VCaP (cell line): ENCODE measurements at regions not wholly inside any gene's neighbourhood (a gene's known extent, or its start where the extent isn't known, plus 50 kb on each side); places are given as distances from the start of the nearest gene placed in this dataset.
A peak's percentile ranks its signal among the peaks of the same experiment; 100 is the strongest.

Experiments used
- H3K27ac ChIP-seq: fragments of 450-650 bp; 2 replicates; pipeline ENCODE4 v1.5.1; 2017
- TF ChIP-seq, protein P1 (sequence below): fragments of 450-650 bp; conservative IDR thresholded peaks from 2 replicates; pipeline ENCODE4 v1.5.1; 2017; ENCODE audit warnings: mild to moderate bottlenecking, moderate library complexity

DNA sequence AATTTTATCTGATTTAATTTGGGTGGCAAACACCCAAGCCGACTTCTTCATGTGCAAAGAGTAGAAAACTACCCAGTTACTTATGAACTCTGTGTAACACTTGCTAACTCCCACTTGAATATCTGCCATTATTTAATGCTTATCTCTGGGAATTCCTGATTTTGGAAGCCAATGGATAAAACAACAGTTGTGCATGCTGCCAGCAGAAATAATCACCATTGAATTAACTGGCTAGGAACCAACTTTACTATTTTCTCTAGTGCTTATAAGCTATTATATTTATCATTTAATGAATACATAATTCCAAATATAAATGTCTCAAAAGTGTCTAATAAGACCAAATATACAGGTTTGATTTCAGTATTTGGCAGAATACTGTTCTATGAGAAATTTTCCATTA is 85.7 kb downstream of the IZUMO3 start:
- no peak overlapping the region for H3K27ac ChIP-seq
- TF ChIP-seq, protein P1, sequence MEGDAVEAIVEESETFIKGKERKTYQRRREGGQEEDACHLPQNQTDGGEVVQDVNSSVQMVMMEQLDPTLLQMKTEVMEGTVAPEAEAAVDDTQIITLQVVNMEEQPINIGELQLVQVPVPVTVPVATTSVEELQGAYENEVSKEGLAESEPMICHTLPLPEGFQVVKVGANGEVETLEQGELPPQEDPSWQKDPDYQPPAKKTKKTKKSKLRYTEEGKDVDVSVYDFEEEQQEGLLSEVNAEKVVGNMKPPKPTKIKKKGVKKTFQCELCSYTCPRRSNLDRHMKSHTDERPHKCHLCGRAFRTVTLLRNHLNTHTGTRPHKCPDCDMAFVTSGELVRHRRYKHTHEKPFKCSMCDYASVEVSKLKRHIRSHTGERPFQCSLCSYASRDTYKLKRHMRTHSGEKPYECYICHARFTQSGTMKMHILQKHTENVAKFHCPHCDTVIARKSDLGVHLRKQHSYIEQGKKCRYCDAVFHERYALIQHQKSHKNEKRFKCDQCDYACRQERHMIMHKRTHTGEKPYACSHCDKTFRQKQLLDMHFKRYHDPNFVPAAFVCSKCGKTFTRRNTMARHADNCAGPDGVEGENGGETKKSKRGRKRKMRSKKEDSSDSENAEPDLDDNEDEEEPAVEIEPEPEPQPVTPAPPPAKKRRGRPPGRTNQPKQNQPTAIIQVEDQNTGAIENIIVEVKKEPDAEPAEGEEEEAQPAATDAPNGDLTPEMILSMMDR = no peak

DNA sequence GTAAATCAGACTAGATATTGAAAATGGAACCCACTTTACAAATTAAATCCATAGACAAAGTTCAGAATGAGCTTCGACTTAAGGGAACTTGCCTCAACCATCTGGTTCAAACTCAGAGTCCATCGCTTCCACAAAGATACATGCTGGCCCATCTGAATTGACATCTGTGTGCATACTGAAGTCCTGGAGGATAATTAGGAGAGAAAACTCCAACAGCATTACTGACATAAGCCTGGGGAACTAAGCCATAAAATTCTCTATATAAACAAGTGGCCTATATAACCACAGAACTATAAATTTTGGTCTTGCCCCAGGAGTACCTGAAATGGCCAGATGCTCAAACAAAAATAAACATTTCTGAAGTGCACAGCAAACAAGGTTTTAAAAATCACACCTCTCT is 94.4 kb downstream of the IZUMO3 start:
- no peak overlapping the region for H3K27ac ChIP-seq
- TF ChIP-seq, protein P1 = no peak

DNA sequence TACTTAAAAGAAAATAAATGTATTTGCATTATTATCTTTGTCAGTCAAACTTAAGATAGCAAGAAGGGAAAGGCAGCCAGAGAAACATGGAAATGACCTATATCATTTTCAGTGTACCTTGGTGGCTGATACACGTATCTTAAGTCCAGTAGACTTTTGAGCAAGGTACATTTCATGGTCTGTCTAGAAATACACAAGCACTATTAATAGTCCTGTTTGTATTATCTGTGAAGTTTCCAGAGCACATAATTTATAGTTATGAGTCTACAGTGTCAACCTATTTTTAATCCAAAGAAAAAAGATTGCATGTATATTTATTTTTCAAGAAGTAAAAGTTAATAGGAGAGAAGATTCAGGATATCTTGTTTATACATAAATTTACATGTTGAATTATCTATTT is 95.7 kb downstream of the IZUMO3 start:
- TF ChIP-seq, protein P1 = no peak
- H3K27ac ChIP-seq = no peak overlapping the region

GRCh38 chr9:24439456-24439855 is 106.2 kb downstream of the IZUMO3 start:
- no peak overlapping the region for H3K27ac ChIP-seq
- TF ChIP-seq, protein P1 = no peak

- TF ChIP-seq, protein P1 = no peak
These were observed 106.8 kb downstream of the IZUMO3 start for GRCh38 chr9:24438876-24439275.

DNA sequence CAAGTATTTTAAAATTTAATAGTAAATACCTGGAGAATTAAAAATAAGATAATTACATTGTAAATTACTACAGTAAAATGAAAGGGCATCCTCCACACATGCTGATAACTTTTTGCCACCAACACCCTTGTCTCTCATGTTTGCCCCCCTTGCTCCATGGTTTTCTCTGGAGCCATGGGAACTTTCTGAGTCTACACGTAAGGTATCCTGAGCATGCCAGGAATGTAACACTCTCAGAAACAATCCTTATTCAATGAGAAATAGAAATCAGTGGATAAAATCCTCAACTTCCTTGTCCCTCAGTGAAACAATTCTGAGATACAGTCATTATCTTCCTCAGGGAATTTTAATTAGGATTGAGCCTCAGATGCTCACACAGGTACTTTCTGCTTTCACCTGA is 108.9 kb downstream of the IZUMO3 start:
- no peak overlapping the region for H3K27ac ChIP-seq
- TF ChIP-seq, protein P1 = no peak

More at GRCh38 chr9:24438876-24439275, 106.8 kb downstream of the IZUMO3 start:
- no peak overlapping the region for H3K27ac ChIP-seq

DNA sequence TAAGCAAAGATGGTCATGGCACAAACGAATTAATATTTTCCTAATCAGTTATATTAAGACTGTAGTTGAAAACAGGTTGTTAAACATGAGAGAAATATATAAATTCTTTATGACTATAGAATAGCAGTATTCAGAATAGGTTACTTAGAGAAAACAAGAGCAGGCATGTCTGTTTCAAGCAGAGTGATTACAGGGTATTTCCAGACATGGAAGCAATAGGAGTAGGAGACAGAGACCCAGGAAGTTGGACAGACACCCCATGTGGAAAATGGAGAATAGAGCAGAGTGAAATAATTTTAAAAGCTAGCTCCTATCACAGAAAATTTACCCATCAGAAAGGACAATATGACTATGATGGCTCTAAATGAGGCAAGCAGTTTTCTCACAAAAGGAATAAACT is 111.5 kb downstream of the IZUMO3 start:
- TF ChIP-seq, protein P1 = no peak
- no peak overlapping the region for H3K27ac ChIP-seq

DNA sequence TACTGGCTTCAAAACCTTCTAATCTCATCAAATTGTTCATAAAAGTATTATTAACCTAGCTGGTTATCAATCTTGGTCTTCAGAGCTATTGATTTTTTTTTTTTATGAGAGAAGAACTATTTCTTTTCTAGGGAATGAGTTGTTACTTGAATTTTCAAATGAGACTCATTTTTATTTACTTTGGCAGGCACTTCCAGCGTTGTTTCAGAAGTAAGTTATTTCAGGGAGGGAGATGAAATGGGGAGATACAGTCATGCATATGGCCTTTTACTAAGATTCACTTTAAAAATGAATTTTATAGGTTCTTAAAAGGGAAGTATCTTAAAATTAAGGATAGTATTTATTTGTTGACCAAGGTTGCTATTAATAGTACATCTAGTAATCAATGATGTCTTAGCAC is 129.6 kb downstream of the IZUMO3 start:
- peak overlapping the region; percentile 47 for H3K27ac ChIP-seq
- TF ChIP-seq, protein P1 = no peak
